GM23248 (cell line): ENCODE measurements at regions not wholly inside any gene's neighbourhood (a gene's known extent, or its start where the extent isn't known, plus 50 kb on each side); places are given as distances from the start of the nearest gene placed in this dataset.
A peak's percentile ranks its signal among the peaks of the same experiment; 100 is the strongest.

Experiments
- DNase-seq: peaks from one replicate; pipeline ENCODE4 v3.0.0-alpha.2; 2015
- H2AFZ ChIP-seq: fragments of 200-600 bp; sonication (generic); 2 replicates; pipeline ENCODE4 v1.6.1; 2016; ENCODE audit warnings: antibody characterized with exemption
- H3F3A ChIP-seq: fragments of 200-600 bp; sonication (generic); 2 replicates; pipeline ENCODE4 v1.6.1; 2016; ENCODE audit warnings: mild to moderate bottlenecking, antibody characterized with exemption, mixed run types; ENCODE audit not compliant: insufficient read depth
- H3K27ac ChIP-seq: fragments of 200-600 bp; sonication (generic); 2 replicates; pipeline ENCODE4 v1.5.1; 2016; ENCODE audit warnings: mild to moderate bottlenecking
- H3K27me3 ChIP-seq: fragments of 200-600 bp; sonication (generic); replicated peaks from 2 replicates; pipeline ENCODE4 v1.6.1; 2016; ENCODE audit warnings: mild to moderate bottlenecking; ENCODE audit not compliant: insufficient read depth
- H3K36me3 ChIP-seq: fragments of 200-600 bp; sonication (generic); 2 replicates; pipeline ENCODE4 v1.6.1; 2016; ENCODE audit warnings: low read depth, mild to moderate bottlenecking
- H3K4me1 ChIP-seq: fragments of 200-600 bp; sonication (generic); 2 replicates; pipeline ENCODE4 v1.6.1; 2016; ENCODE audit warnings: mild to moderate bottlenecking; ENCODE audit not compliant: insufficient read depth
- H3K4me2 ChIP-seq: fragments of 200-600 bp; sonication (generic); one replicate; pipeline ENCODE4 v1.6.1; 2016; ENCODE audit warnings: mild to moderate bottlenecking; ENCODE audit not compliant: unreplicated experiment
- H3K4me3 ChIP-seq: fragments of 200-600 bp; sonication (generic); 2 replicates; pipeline ENCODE4 v1.5.1; 2016; ENCODE audit warnings: mild to moderate bottlenecking
- H3K79me2 ChIP-seq: fragments of 200-600 bp; sonication (generic); 2 replicates; pipeline ENCODE4 v1.6.1; 2016; ENCODE audit warnings: mild to moderate bottlenecking; ENCODE audit not compliant: insufficient read depth
- H3K9ac ChIP-seq: fragments of 200-600 bp; sonication (generic); 2 replicates; pipeline ENCODE4 v1.6.1; 2016; ENCODE audit warnings: mild to moderate bottlenecking
- H3K9me2 ChIP-seq: fragments of 200-600 bp; sonication (generic); 2 replicates; pipeline ENCODE4 v1.6.1; 2016; ENCODE audit warnings: mixed run types, mild to moderate bottlenecking, moderate library complexity; ENCODE audit not compliant: insufficient read depth
- H3K9me3 ChIP-seq: fragments of 200-600 bp; sonication (generic); one replicate; pipeline ENCODE4 v1.6.1; 2017; ENCODE audit warnings: low read depth
- H4K20me1 ChIP-seq: fragments of 200-600 bp; sonication (generic); 2 replicates; pipeline ENCODE4 v1.6.0; 2016; ENCODE audit not compliant: insufficient read depth
- EZH2 ChIP-seq: fragments of 200-600 bp; sonication (generic); IDR thresholded peaks from 2 replicates; pipeline ENCODE4 v1.6.1; 2018; ENCODE audit warnings: antibody characterized with exemption, mild to moderate bottlenecking; ENCODE audit not compliant: insufficient read depth, poor library complexity, severe bottlenecking
- EZH2phosphoT487 ChIP-seq: fragments of 200-600 bp; sonication (generic); IDR thresholded peaks from 2 replicates; pipeline ENCODE4 v1.6.1; 2018; ENCODE audit warnings: antibody characterized with exemption, moderate library complexity, mild to moderate bottlenecking, low read depth; ENCODE audit not compliant: insufficient read depth
- WGBS, 2 experiments: methylation state at CpG; one replicate each; pipeline ENCODE4 v1.1.6; 2015 to 2017; ENCODE audit warnings: low lambda C conversion rate in 2 of 2, low coverage in 1 of 2; ENCODE audit errors: missing lambda C conversion rate in 2 of 2; 5-methylcytosine and 5-hydroxymethylcytosine counted together
- in situ Hi-C: fragments of 300-500 bp; cut with MboI; formaldehyde crosslinking; loops from 2 replicates; pipeline ENCODE4 v1.15.0; 2020

DNA sequence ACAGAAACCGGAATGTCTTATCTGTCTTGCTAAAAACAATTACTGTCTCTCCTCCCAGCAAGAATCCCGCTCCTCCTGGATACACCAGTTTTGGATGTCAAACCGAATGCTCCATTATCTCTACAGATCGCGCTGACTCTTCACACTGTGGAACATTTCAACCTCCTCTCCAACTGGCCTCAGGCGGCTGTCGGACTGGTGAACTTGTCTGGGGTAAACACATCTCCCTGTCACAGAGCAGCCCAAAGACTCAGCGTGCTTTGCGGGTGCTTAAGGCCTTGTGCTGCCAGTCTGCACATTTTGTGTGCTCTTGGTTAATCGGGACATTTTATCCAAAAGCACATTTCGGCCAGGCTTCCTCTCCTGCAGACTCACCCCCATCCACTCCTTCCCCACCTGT is 173.1 kb downstream of the ICOS start:
- Histone ChIP-seq H3F3A (no peaks in the 10 kb centered on the region), H3K36me3 (no peaks in the 10 kb centered on the region), H3K4me3 (no peak overlapping the region), H4K20me1 (no peaks in the 10 kb centered on the region), H3K4me1 (peaks cover 12% of the 10 kb centered on the region; the same call in 1 of the 2 replicates), H3K27me3 (peaks cover 34% of the 10 kb centered on the region), H3K79me2 (no peaks in the 10 kb centered on the region), H3K9me3 (no peaks in the 10 kb centered on the region), H3K9me2 (no peaks in the 10 kb centered on the region), H3K27ac (no peak overlapping the region), H3K9ac (no peak overlapping the region), H3K4me2 (no peak overlapping the region), H2AFZ (no peak overlapping the region)
- no peak for DNase-seq
- in situ Hi-C loops = no loop called here
- TF ChIP-seq EZH2phosphoT487 (no peak), EZH2 (no peak)
- WGBS, 2 experiments = 94 to 95% methylated on average over 11 of the region's 11 CpGs

DNA sequence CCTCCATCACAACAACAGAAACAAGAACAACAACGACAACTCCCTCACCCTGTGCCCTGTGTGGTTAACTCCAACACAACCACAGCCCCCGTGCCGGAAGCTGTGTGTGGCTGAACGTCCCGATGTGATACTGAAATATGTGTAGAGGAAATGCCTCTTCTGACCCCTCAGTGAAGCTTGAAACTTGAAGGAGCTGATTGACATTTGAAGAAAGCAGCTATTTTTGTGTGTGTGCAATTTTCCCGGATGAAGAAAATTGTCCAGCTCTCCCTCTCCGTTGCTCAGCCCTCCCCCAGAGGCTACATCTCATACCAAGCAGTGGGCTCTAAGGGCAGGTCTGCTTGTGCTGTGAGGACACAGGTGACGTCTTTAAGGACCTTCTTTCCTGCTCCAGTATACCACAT is 173.8 kb downstream of the ICOS start:
- 11 to 16% methylated on average over 8 of the region's 8 CpGs for WGBS, 2 experiments
- peak overlapping the region; percentile 48 for H3K4me2 ChIP-seq
- TF ChIP-seq EZH2 (no peak), EZH2phosphoT487 (no peak)
- no peaks in the 10 kb centered on the region for H3F3A ChIP-seq
- H3K36me3 ChIP-seq = no peaks in the 10 kb centered on the region
- no peaks in the 10 kb centered on the region for H3K9me2 ChIP-seq
- H3K9ac ChIP-seq = no peak overlapping the region
- no peak overlapping the region for H3K27ac ChIP-seq
- in situ Hi-C loops = no loop called here
- H3K27me3 ChIP-seq = peaks cover 32% of the 10 kb centered on the region
- H3K79me2 ChIP-seq = no peaks in the 10 kb centered on the region
- H3K4me1 ChIP-seq = peaks cover 12% of the 10 kb centered on the region; the same call in 1 of the 2 replicates
- H4K20me1 ChIP-seq = no peaks in the 10 kb centered on the region
- H3K9me3 ChIP-seq = no peaks in the 10 kb centered on the region
- no peak overlapping the region for H3K4me3 ChIP-seq
- DNase-seq = peak; percentile 5
- H2AFZ ChIP-seq = no peak overlapping the region

DNA sequence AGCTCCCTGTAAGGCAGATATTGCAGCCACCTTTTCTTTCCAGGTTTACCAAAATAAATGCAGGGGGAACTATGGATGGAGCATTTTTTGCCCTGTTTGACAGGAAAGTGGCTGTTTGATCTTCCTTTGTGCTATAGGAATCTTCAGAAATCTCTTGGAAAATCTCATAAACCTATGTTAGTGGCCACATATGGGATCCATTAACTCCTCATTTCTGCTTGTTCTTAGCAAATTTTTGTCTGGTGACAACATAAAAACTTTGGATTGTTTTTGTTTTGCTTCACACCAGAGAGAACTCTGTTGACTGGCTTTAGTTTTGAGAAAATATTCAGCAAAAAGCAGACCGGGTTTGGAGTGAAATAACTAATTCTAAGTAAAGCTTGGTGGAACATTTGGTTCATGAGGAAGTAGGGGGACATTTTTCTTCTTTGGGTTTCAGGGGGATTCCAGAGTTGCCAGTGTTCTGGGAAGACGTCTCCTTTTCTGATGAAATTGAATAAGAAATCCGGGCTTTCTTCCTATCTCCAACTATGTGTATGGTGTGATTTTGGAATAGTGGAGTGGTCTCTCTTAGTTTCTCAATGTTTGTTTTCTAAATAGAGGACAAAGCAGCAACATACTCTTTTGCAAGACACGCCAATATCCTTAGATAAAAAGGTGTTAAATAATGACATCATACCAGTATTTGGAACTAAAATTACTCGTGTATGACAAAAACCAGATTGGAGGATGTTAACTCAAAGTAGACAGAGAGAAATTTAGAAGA is 174.4 kb downstream of the ICOS start:
- in situ Hi-C loops = no loop called here
- TF ChIP-seq EZH2phosphoT487 = no peak
- TF ChIP-seq EZH2 = no peak
- no peaks in the 10 kb centered on the region for H3K9me2 ChIP-seq
- H3K4me2 ChIP-seq = peak overlapping the region; percentile 48
- H4K20me1 ChIP-seq = no peaks in the 10 kb centered on the region
- H3K4me3 ChIP-seq = no peak overlapping the region
- peaks cover 12% of the 10 kb centered on the region; the same call in 1 of the 2 replicates for H3K4me1 ChIP-seq
- no peaks in the 10 kb centered on the region for H3K79me2 ChIP-seq
- DNase-seq = peak; percentile 57
- H3K9me3 ChIP-seq = no peaks in the 10 kb centered on the region
- H3K9ac ChIP-seq = no peak overlapping the region
- no peak overlapping the region for H2AFZ ChIP-seq
- H3K27me3 ChIP-seq = peaks cover 27% of the 10 kb centered on the region
- H3K27ac ChIP-seq = no peak overlapping the region
- H3F3A ChIP-seq = no peaks in the 10 kb centered on the region
- H3K36me3 ChIP-seq = no peaks in the 10 kb centered on the region
- WGBS, 2 experiments = 2 to 4% methylated on average over 5 of the region's 5 CpGs

DNA sequence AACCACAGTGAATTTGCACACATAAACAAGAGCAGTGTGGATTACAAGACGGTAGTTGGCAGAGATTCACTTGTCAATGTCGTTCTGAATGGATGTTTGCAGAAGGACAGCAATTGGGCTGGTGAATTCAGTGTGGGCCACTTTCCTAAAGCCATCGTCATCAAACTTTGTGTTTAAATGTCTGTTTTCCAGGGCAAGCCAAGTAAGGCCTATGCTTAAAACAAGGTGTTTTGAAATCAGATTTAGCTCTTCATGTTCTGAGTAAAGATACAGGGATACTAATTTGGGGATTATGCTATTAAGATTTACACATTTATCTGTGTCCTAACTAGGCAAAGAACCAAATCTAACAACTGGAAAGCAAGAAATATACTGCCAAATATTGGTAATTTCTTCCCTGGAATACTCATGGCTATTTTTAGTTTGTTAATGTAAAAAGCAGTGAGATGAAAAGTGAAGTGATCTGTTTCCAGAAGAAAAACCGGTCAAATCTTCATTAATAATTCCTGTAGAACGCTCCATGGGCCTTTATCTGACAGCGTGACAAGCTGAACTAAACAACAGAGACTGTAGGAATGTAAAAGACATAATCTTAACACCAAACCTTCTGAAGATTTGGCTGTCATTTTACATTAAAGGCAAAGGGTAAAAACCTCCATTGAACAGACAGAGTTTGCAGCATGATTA is 175.7 kb downstream of the ICOS start:
- Histone ChIP-seq H3K9ac (no peak overlapping the region), H3K9me3 (no peaks in the 10 kb centered on the region), H3K79me2 (no peaks in the 10 kb centered on the region), H3K4me1 (peaks cover 12% of the 10 kb centered on the region; the same call in 1 of the 2 replicates), H3K36me3 (no peaks in the 10 kb centered on the region), H3K9me2 (no peaks in the 10 kb centered on the region), H3F3A (no peaks in the 10 kb centered on the region), H3K4me2 (no peak overlapping the region), H4K20me1 (no peaks in the 10 kb centered on the region), H3K27ac (no peak overlapping the region), H3K4me3 (no peak overlapping the region), H3K27me3 (peaks cover 18% of the 10 kb centered on the region; the same call in 1 of the 2 replicates), H2AFZ (no peak overlapping the region)
- TF ChIP-seq EZH2phosphoT487 (no peak), EZH2 (no peak)
- no peak for DNase-seq
- in situ Hi-C loops = no loop called here
- 36 to 45% methylated on average over 6 of the region's 6 CpGs for WGBS, 2 experiments
